Stimulated activated CD4-positive, alpha-beta T cell treated with anti-CD3 and anti-CD28 coated beads, Interleukin-4, amount 100 ng/mL, for 4 hours (primary cell): ENCODE measurements at regions not wholly inside any gene's neighbourhood (a gene's known extent, or its start where the extent isn't known, plus 50 kb on each side); places are given as distances from the start of the nearest gene placed in this dataset.

Experiments
- DNase-seq, 2 experiments: peaks; one replicate each; pipeline ENCODE4 v3.0.0-alpha.2; 2020

- DNase-seq: no peak
These were observed 235.4 kb downstream of the RAB28 start for GRCh38 chr4:13248621-13249298.

- no peak for DNase-seq
These were observed 238.0 kb downstream of the RAB28 start for GRCh38 chr4:13246107-13246506.

GRCh38 chr4:13244444-13244843 lies 239.7 kb downstream of the RAB28 start:
- no peak for DNase-seq

GRCh38 chr4:13243152-13243551 lies 241.0 kb downstream of the RAB28 start:
- DNase-seq: no peak

GRCh38 chr4:13240066-13240465 lies 244.1 kb downstream of the RAB28 start:
- DNase-seq: no peak

- DNase-seq: no peak
These were observed 245.2 kb downstream of the RAB28 start for GRCh38 chr4:13238936-13239335.

- DNase-seq: no peak
These were observed 247.7 kb downstream of the RAB28 start for GRCh38 chr4:13236485-13236884.

- DNase-seq: no peak
These were observed 250.4 kb downstream of the RAB28 start for GRCh38 chr4:13233755-13234154.

- DNase-seq: no peak
These were observed 264.2 kb downstream of the RAB28 start for GRCh38 chr4:13219971-13220370.

- no peak for DNase-seq
These were observed 265.7 kb downstream of the RAB28 start for GRCh38 chr4:13218326-13218958.

GRCh38 chr4:13215560-13215959 lies 268.6 kb downstream of the RAB28 start:
- no peak for DNase-seq

- no peak for DNase-seq
These were observed 271.2 kb downstream of the RAB28 start for GRCh38 chr4:13212936-13213335.

- no peak for DNase-seq
These were observed 274.5 kb downstream of the RAB28 start for GRCh38 chr4:13209600-13209999.

- no peak for DNase-seq
These were observed 275.5 kb downstream of the RAB28 start for GRCh38 chr4:13208558-13209193.

GRCh38 chr4:13207226-13207625 lies 276.9 kb downstream of the RAB28 start:
- no peak for DNase-seq

GRCh38 chr4:13203101-13203500 lies 281.0 kb downstream of the RAB28 start:
- no peak for DNase-seq

- DNase-seq: no peak
These were observed 281.4 kb downstream of the RAB28 start for GRCh38 chr4:13202701-13203100.

- no peak for DNase-seq
These were observed 282.9 kb downstream of the RAB28 start for GRCh38 chr4:13201241-13201640.

- DNase-seq: no peak
These were observed 287.4 kb downstream of the RAB28 start for GRCh38 chr4:13196721-13197120.

GRCh38 chr4:13193662-13194061 lies 290.5 kb downstream of the RAB28 start:
- DNase-seq: no peak

- no peak for DNase-seq
These were observed 293.9 kb downstream of the RAB28 start for GRCh38 chr4:13190093-13190721.

- DNase-seq: no peak
These were observed 299.9 kb downstream of the RAB28 start for GRCh38 chr4:13184199-13184598.

GRCh38 chr4:13182133-13182532 lies 302.0 kb downstream of the RAB28 start:
- no peak for DNase-seq

GRCh38 chr4:13181681-13182080 lies 302.5 kb downstream of the RAB28 start:
- DNase-seq: no peak
